ENCODE measurements at regions not wholly inside any gene's neighbourhood (a gene's known extent, or its start where the extent isn't known, plus 50 kb on each side); places are given as distances from the start of the nearest gene placed in this dataset.
A peak's percentile ranks its signal among the peaks of the same experiment; 100 is the strongest.

DNA sequence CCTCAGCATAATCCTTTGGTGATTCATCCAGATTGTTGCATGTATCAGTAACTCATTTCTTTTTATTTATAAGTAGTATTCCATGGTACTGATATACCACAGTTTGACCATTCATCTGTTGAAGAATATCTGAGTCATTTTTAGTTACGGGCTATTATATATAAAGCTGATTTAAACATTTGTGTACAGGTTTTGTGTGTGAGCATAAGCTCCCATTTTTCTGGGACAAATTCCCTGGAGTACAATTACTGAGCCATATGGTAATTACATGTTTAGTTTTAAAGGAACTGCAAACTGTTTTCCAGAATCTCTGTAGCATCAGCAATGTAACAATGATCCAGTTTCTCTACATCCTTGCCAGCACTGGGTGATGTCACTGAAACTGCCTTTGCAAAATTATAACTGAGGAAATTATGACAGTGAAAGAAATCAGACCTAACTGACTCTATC is 236.2 kb upstream of the KRR1 start:
- H3K4me1 ChIP-seq (ENCODE audit: low read depth) = peaks cover 10% of the 10 kb centered on the region
- H3K27me3 ChIP-seq = no peaks in the 10 kb centered on the region
- H3K27ac ChIP-seq = no peak overlapping the region
- peak in 1 of 2 donors; percentile 58 for DNase-seq (ENCODE audit: low read depth in 1 of 2, low spot score in 1 of 2)
- no peaks in the 10 kb centered on the region for H3K9me3 ChIP-seq (ENCODE audit: low read depth)
- H3K4me3 ChIP-seq = no peak overlapping the region
- no peak for TF ChIP-seq CTCF (IDR thresholded peaks at IDR 0.05; ENCODE audit: low read depth, low read length)
- H3K36me3 ChIP-seq = no peaks in the 10 kb centered on the region

- no peak overlapping the region for H3K27ac ChIP-seq
- no peak for DNase-seq (ENCODE audit: low read depth in 1 of 2, low spot score in 1 of 2)
- no peaks in the 10 kb centered on the region for H3K36me3 ChIP-seq
- H3K9me3 ChIP-seq (ENCODE audit: low read depth) = no peaks in the 10 kb centered on the region
- H3K27me3 ChIP-seq = no peaks in the 10 kb centered on the region
- TF ChIP-seq CTCF (IDR thresholded peaks at IDR 0.05; ENCODE audit: low read depth, low read length) = no peak
- H3K4me3 ChIP-seq = no peak overlapping the region
- H3K4me1 ChIP-seq (ENCODE audit: low read depth) = peaks cover 10% of the 10 kb centered on the region
Measured at GRCh38 chr12:75746621-75747020, 235.2 kb upstream of the KRR1 start.

GRCh38 chr12:75744607-75745256 is 233.3 kb upstream of the KRR1 start:
- Histone ChIP-seq H3K27me3 (no peaks in the 10 kb centered on the region), H3K27ac (no peak overlapping the region), H3K4me3 (no peak overlapping the region), H3K36me3 (no peaks in the 10 kb centered on the region), H3K9me3 (ENCODE audit: low read depth) (no peaks in the 10 kb centered on the region), H3K4me1 (ENCODE audit: low read depth) (peaks cover 10% of the 10 kb centered on the region)
- TF ChIP-seq CTCF (IDR thresholded peaks at IDR 0.05; ENCODE audit: low read depth, low read length) = no peak
- DNase-seq (ENCODE audit: low read depth in 1 of 2, low spot score in 1 of 2) = no peak

- H3K4me1 ChIP-seq (ENCODE audit: low read depth) = peaks cover 18% of the 10 kb centered on the region
- peak in 1 of 2 donors; percentile 38 for DNase-seq (ENCODE audit: low read depth in 1 of 2, low spot score in 1 of 2)
- no peaks in the 10 kb centered on the region for H3K9me3 ChIP-seq (ENCODE audit: low read depth)
Measured at GRCh38 chr12:75742961-75743360, 231.6 kb upstream of the KRR1 start.

GRCh38 chr12:75742048-75742447 is 230.6 kb upstream of the KRR1 start:
- TF ChIP-seq CTCF (IDR thresholded peaks at IDR 0.05; ENCODE audit: low read depth, low read length) = no peak
- DNase-seq (ENCODE audit: low read depth in 1 of 2, low spot score in 1 of 2) = no peak
- no peaks in the 10 kb centered on the region for H3K9me3 ChIP-seq (ENCODE audit: low read depth)

More at GRCh38 chr12:75742961-75743360, 231.6 kb upstream of the KRR1 start:
- H3K4me3 ChIP-seq = no peak overlapping the region
- no peak for TF ChIP-seq CTCF (IDR thresholded peaks at IDR 0.05; ENCODE audit: low read depth, low read length)
- H3K27me3 ChIP-seq = no peaks in the 10 kb centered on the region
- no peak overlapping the region for H3K27ac ChIP-seq
- no peaks in the 10 kb centered on the region for H3K36me3 ChIP-seq

More at GRCh38 chr12:75742048-75742447, 230.6 kb upstream of the KRR1 start:
- H3K27ac ChIP-seq = no peak overlapping the region
- no peak overlapping the region for H3K4me3 ChIP-seq
- peaks cover 26% of the 10 kb centered on the region for H3K4me1 ChIP-seq (ENCODE audit: low read depth)
- H3K36me3 ChIP-seq = no peaks in the 10 kb centered on the region
- no peaks in the 10 kb centered on the region for H3K27me3 ChIP-seq
